ENCODE measurements at regions not wholly inside any gene's neighbourhood (a gene's known extent, or its start where the extent isn't known, plus 50 kb on each side); places are given as distances from the start of the nearest gene placed in this dataset.

GRCh38 chr5:88558366-88558765 lies 289.7 kb upstream of the TMEM161B start (continued):
- TF ChIP-seq CSRNP3 (CRISPR knock-in tag; IDR thresholded peaks at IDR 0.05) (no peak), TCF4 (CRISPR knock-in tag; IDR thresholded peaks at IDR 0.05; ENCODE audit: borderline replicate concordance) (no peak), BACH2 (CRISPR knock-in tag; IDR thresholded peaks at IDR 0.05; ENCODE audit: borderline replicate concordance) (no peak), ZNF565 (CRISPR knock-in tag; conservative IDR thresholded peaks at IDR 0.05; ENCODE audit: low read depth) (no peak), ZFP30 (CRISPR knock-in tag; IDR thresholded peaks at IDR 0.05) (no peak), ARNTL (CRISPR knock-in tag; IDR thresholded peaks at IDR 0.05; ENCODE audit: borderline replicate concordance, low read depth) (no peak), ESRRG (CRISPR knock-in tag; IDR thresholded peaks at IDR 0.05) (no peak), TOX (CRISPR knock-in tag; IDR thresholded peaks at IDR 0.05; ENCODE audit: borderline replicate concordance) (no peak)

GRCh38 chr5:88557881-88558280 lies 289.2 kb upstream of the TMEM161B start:
- no peak for TF ChIP-seq TSHZ2 (CRISPR knock-in tag; IDR thresholded peaks at IDR 0.05)
- TF ChIP-seq CREB5 (CRISPR knock-in tag; IDR thresholded peaks at IDR 0.05; ENCODE audit: low read depth): no peak
- TF ChIP-seq ARNTL (CRISPR knock-in tag; IDR thresholded peaks at IDR 0.05; ENCODE audit: borderline replicate concordance, low read depth): no peak
- no peak for TF ChIP-seq ZNF8 (CRISPR knock-in tag; IDR thresholded peaks at IDR 0.05)
- no peak for TF ChIP-seq SNAI2 (CRISPR knock-in tag; IDR thresholded peaks at IDR 0.05)
- TF ChIP-seq ZNF565 (CRISPR knock-in tag; conservative IDR thresholded peaks at IDR 0.05; ENCODE audit: low read depth): no peak
- no peak for TF ChIP-seq ZNF70 (CRISPR knock-in tag; IDR thresholded peaks at IDR 0.05)
- TF ChIP-seq BACH2 (CRISPR knock-in tag; IDR thresholded peaks at IDR 0.05; ENCODE audit: borderline replicate concordance): no peak
- no peak for TF ChIP-seq ESRRG (CRISPR knock-in tag; IDR thresholded peaks at IDR 0.05)
- TF ChIP-seq PATZ1 (CRISPR knock-in tag; IDR thresholded peaks at IDR 0.05; ENCODE audit: borderline replicate concordance): no peak
- no peak for ATAC-seq

GRCh38 chr5:88557131-88557530 lies 288.5 kb upstream of the TMEM161B start:
- TF ChIP-seq TOX (CRISPR knock-in tag; IDR thresholded peaks at IDR 0.05; ENCODE audit: borderline replicate concordance): no peak
- no peak for TF ChIP-seq CREB5 (CRISPR knock-in tag; IDR thresholded peaks at IDR 0.05; ENCODE audit: low read depth)
- no peak for TF ChIP-seq POU6F1 (CRISPR knock-in tag; IDR thresholded peaks at IDR 0.05; ENCODE audit: borderline replicate concordance, low read depth)
- no peak for TF ChIP-seq RARB (CRISPR knock-in tag; IDR thresholded peaks at IDR 0.05)
- no peak for ATAC-seq

- ATAC-seq: no peak
- TF ChIP-seq RARB (CRISPR knock-in tag; IDR thresholded peaks at IDR 0.05): no peak
- no peak for TF ChIP-seq ZNF565 (CRISPR knock-in tag; conservative IDR thresholded peaks at IDR 0.05; ENCODE audit: low read depth)
- TF ChIP-seq SNAI2 (CRISPR knock-in tag; IDR thresholded peaks at IDR 0.05): no peak
- TF ChIP-seq BACH2 (CRISPR knock-in tag; IDR thresholded peaks at IDR 0.05; ENCODE audit: borderline replicate concordance): no peak
- no peak for TF ChIP-seq CREB5 (CRISPR knock-in tag; IDR thresholded peaks at IDR 0.05; ENCODE audit: low read depth)
- TF ChIP-seq PPARA (CRISPR knock-in tag; IDR thresholded peaks at IDR 0.05; ENCODE audit: borderline replicate concordance): no peak
- no peak for TF ChIP-seq PATZ1 (CRISPR knock-in tag; IDR thresholded peaks at IDR 0.05; ENCODE audit: borderline replicate concordance)
- no peak for TF ChIP-seq TOX (CRISPR knock-in tag; IDR thresholded peaks at IDR 0.05; ENCODE audit: borderline replicate concordance)
- no peak for TF ChIP-seq ZC3H10 (CRISPR knock-in tag; IDR thresholded peaks at IDR 0.05)
- no peak for TF ChIP-seq ZNF70 (CRISPR knock-in tag; IDR thresholded peaks at IDR 0.05)
- TF ChIP-seq CSDC2 (CRISPR knock-in tag; IDR thresholded peaks at IDR 0.05): no peak
- no peak for TF ChIP-seq ZFP30 (CRISPR knock-in tag; IDR thresholded peaks at IDR 0.05)
- TF ChIP-seq OSR1 (CRISPR knock-in tag; IDR thresholded peaks at IDR 0.05): no peak
- no peak for TF ChIP-seq ISL1 (CRISPR knock-in tag; IDR thresholded peaks at IDR 0.05)
These were observed 287.8 kb upstream of the TMEM161B start for GRCh38 chr5:88556406-88556805.
